Epithelial cell of proximal tubule (primary cell): ENCODE measurements at regions not wholly inside any gene's neighbourhood (a gene's known extent, or its start where the extent isn't known, plus 50 kb on each side); places are given as distances from the start of the nearest gene placed in this dataset.

Experiments used
- DNase-seq: peaks from one replicate; pipeline ENCODE4 v3.0.0-alpha.2; 2011; ENCODE audit warnings: low read depth
- H3K4me3 ChIP-seq: 2 replicates; pipeline ENCODE4 v1.5.1; 2011; ENCODE audit warnings: low read depth, mild to moderate bottlenecking, low read length
- CTCF ChIP-seq: conservative IDR thresholded peaks from 2 replicates; pipeline ENCODE4 v1.5.1; 2012; ENCODE audit warnings: low read depth, mild to moderate bottlenecking, low read length

- no peak for DNase-seq
- no peak overlapping the region for H3K4me3 ChIP-seq
- no peak for TF ChIP-seq CTCF
Observed at GRCh38 chr14:71203306-71203705, 296.0 kb downstream of the PCNX1 start.

GRCh38 chr14:71204231-71204630 is 297.0 kb downstream of the PCNX1 start:
- TF ChIP-seq CTCF, result no peak
- DNase-seq, result no peak
- no peak overlapping the region for H3K4me3 ChIP-seq

- DNase-seq, result no peak
- H3K4me3 ChIP-seq, result no peak overlapping the region
- no peak for TF ChIP-seq CTCF
Observed at GRCh38 chr14:71204768-71205167, 297.5 kb downstream of the PCNX1 start.

- H3K4me3 ChIP-seq, result no peak overlapping the region
- DNase-seq, result no peak
- TF ChIP-seq CTCF, result no peak
Observed at GRCh38 chr14:71206123-71206522, 298.9 kb downstream of the PCNX1 start.

- peak; percentile 69 for DNase-seq
- TF ChIP-seq CTCF, result no peak
- no peak overlapping the region for H3K4me3 ChIP-seq
Observed at GRCh38 chr14:71206766-71207371, 299.6 kb downstream of the PCNX1 start.

- no peak overlapping the region for H3K4me3 ChIP-seq
- peak; percentile 41 for TF ChIP-seq CTCF
- no peak for DNase-seq
Observed at GRCh38 chr14:71208702-71209357, 301.6 kb downstream of the PCNX1 start.

GRCh38 chr14:71209888-71210287 is 302.6 kb downstream of the PCNX1 start:
- TF ChIP-seq CTCF, result no peak
- no peak for DNase-seq
- no peak overlapping the region for H3K4me3 ChIP-seq
